BLaER1 treated with 17β-estradiol and CSF1 and Interleukin-3, amounts not matched to agents 10 nM and 100 nM (cell line): ENCODE measurements at regions not wholly inside any gene's neighbourhood (a gene's known extent, or its start where the extent isn't known, plus 50 kb on each side); places are given as distances from the start of the nearest gene placed in this dataset.

ENCODE experiments used
- H3K27ac ChIP-seq, 11 experiments: shearing (Covaris generic); formaldehyde crosslinking; 2 replicates each; pipeline ENCODE4 v1.8.1; 2022
- H3K27me3 ChIP-seq, 11 experiments: shearing (Covaris generic); formaldehyde crosslinking; 2 replicates each; pipeline ENCODE4 v1.8.1; 2022
- H3K36me3 ChIP-seq, 11 experiments: shearing (Covaris generic); formaldehyde crosslinking; 2 replicates each; pipeline ENCODE4 v1.8.1; 2022
- H3K4me1 ChIP-seq, 10 experiments: shearing (Covaris generic); formaldehyde crosslinking; 2 replicates each; pipeline ENCODE4 v1.8.1; 2022
- H3K4me2 ChIP-seq, 11 experiments: shearing (Covaris generic); formaldehyde crosslinking; 2 replicates each; pipeline ENCODE4 v1.8.1; 2022
- H3K4me3 ChIP-seq, 10 experiments: shearing (Covaris generic); formaldehyde crosslinking; 2 replicates each; pipeline ENCODE4 v1.8.1; 2022
- H3K9ac ChIP-seq, 11 experiments: shearing (Covaris generic); formaldehyde crosslinking; 2 replicates each; pipeline ENCODE4 v1.8.1; 2022
- H3K9me3 ChIP-seq, 11 experiments: shearing (Covaris generic); formaldehyde crosslinking; replicated peaks in 1 of 11; 2 replicates each; pipeline ENCODE4 v1.8.1; 2022
- H4K20me1 ChIP-seq, 11 experiments: shearing (Covaris generic); formaldehyde crosslinking; 2 replicates each; pipeline ENCODE4 v1.8.1; 2022
- Cebpa-rat ChIP-seq, 11 experiments: shearing (Covaris generic); IDR thresholded peaks; 2 replicates each; pipeline ENCODE4 v1.8.1; 2022

- H3K9ac ChIP-seq: no peak overlapping the region
- no peaks in the 10 kb centered on the region for H3K36me3 ChIP-seq
- no peaks in the 10 kb centered on the region for H4K20me1 ChIP-seq
- no peaks in the 10 kb centered on the region for H3K4me1 ChIP-seq
- no peak overlapping the region for H3K4me3 ChIP-seq
- no peaks in the 10 kb centered on the region for H3K27me3 ChIP-seq
- no peaks in the 10 kb centered on the region for H3K9me3 ChIP-seq
- no peak overlapping the region for H3K4me2 ChIP-seq
- H3K27ac ChIP-seq: no peak overlapping the region
- no peak for TF ChIP-seq Cebpa-rat (IDR thresholded peaks at IDR 0.05)
Observed at GRCh38 chr5:30092548-30092947, 1100.9 kb upstream of the CDH6 start.

- Histone ChIP-seq H3K9ac (no peak overlapping the region), H3K27me3 (no peaks in the 10 kb centered on the region), H3K27ac (no peak overlapping the region), H3K4me1 (no peaks in the 10 kb centered on the region), H3K4me2 (no peak overlapping the region), H3K36me3 (no peaks in the 10 kb centered on the region), H3K4me3 (no peak overlapping the region), H3K9me3 (no peaks in the 10 kb centered on the region), H4K20me1 (no peaks in the 10 kb centered on the region; a peak in 1 of 22 replicates)
- no peak for TF ChIP-seq Cebpa-rat (IDR thresholded peaks at IDR 0.05)
Observed at GRCh38 chr5:30069441-30070263, 1123.8 kb upstream of the CDH6 start.

- Histone ChIP-seq H3K4me1 (no peaks in the 10 kb centered on the region), H4K20me1 (no peaks in the 10 kb centered on the region), H3K27ac (no peak overlapping the region), H3K9ac (no peak overlapping the region), H3K4me3 (no peak overlapping the region), H3K27me3 (no peaks in the 10 kb centered on the region), H3K4me2 (no peak overlapping the region), H3K36me3 (no peaks in the 10 kb centered on the region), H3K9me3 (no peaks in the 10 kb centered on the region)
- no peak for TF ChIP-seq Cebpa-rat (IDR thresholded peaks at IDR 0.05)
Observed at GRCh38 chr5:30063503-30063902, 1130.0 kb upstream of the CDH6 start.

- no peak overlapping the region for H3K9ac ChIP-seq
- no peak for TF ChIP-seq Cebpa-rat (IDR thresholded peaks at IDR 0.05)
- H3K27me3 ChIP-seq: no peaks in the 10 kb centered on the region
- no peaks in the 10 kb centered on the region for H3K4me1 ChIP-seq
- H4K20me1 ChIP-seq: no peaks in the 10 kb centered on the region
- H3K4me2 ChIP-seq: no peak overlapping the region
- H3K9me3 ChIP-seq: no peaks in the 10 kb centered on the region
- H3K36me3 ChIP-seq: no peaks in the 10 kb centered on the region
- no peak overlapping the region for H3K27ac ChIP-seq
- no peak overlapping the region for H3K4me3 ChIP-seq
Observed at GRCh38 chr5:30051976-30052375, 1141.5 kb upstream of the CDH6 start.

- H3K36me3 ChIP-seq: no peaks in the 10 kb centered on the region
- no peaks in the 10 kb centered on the region for H3K4me1 ChIP-seq
- H3K4me3 ChIP-seq: no peak overlapping the region
- no peak for TF ChIP-seq Cebpa-rat (IDR thresholded peaks at IDR 0.05)
- H3K4me2 ChIP-seq: no peak overlapping the region
- no peak overlapping the region for H3K27ac ChIP-seq
- H3K27me3 ChIP-seq: no peaks in the 10 kb centered on the region
- H4K20me1 ChIP-seq: no peaks in the 10 kb centered on the region
- no peaks in the 10 kb centered on the region for H3K9me3 ChIP-seq
- H3K9ac ChIP-seq: no peak overlapping the region
Observed at GRCh38 chr5:30050056-30050815, 1143.2 kb upstream of the CDH6 start.

GRCh38 chr5:30042677-30043076 is 1150.8 kb upstream of the CDH6 start:
- H3K9me3 ChIP-seq: no peaks in the 10 kb centered on the region
- no peak overlapping the region for H3K4me3 ChIP-seq

GRCh38 chr5:30041831-30042385 is 1151.6 kb upstream of the CDH6 start:
- no peak overlapping the region for H3K4me2 ChIP-seq
- no peaks in the 10 kb centered on the region for H3K4me1 ChIP-seq
- no peaks in the 10 kb centered on the region for H3K9me3 ChIP-seq
- TF ChIP-seq Cebpa-rat (IDR thresholded peaks at IDR 0.05): no peak
- no peaks in the 10 kb centered on the region for H3K36me3 ChIP-seq
- H4K20me1 ChIP-seq: no peaks in the 10 kb centered on the region
- H3K4me3 ChIP-seq: no peak overlapping the region
- no peaks in the 10 kb centered on the region for H3K27me3 ChIP-seq
- no peak overlapping the region for H3K27ac ChIP-seq
- H3K9ac ChIP-seq: no peak overlapping the region

More at GRCh38 chr5:30042677-30043076, 1150.8 kb upstream of the CDH6 start:
- Histone ChIP-seq H4K20me1 (no peaks in the 10 kb centered on the region), H3K4me1 (no peaks in the 10 kb centered on the region), H3K27ac (no peak overlapping the region), H3K9ac (no peak overlapping the region), H3K27me3 (no peaks in the 10 kb centered on the region), H3K36me3 (no peaks in the 10 kb centered on the region), H3K4me2 (no peak overlapping the region)
- no peak for TF ChIP-seq Cebpa-rat (IDR thresholded peaks at IDR 0.05)

- Histone ChIP-seq H3K4me2 (no peak overlapping the region), H3K9me3 (no peaks in the 10 kb centered on the region), H4K20me1 (no peaks in the 10 kb centered on the region), H3K27me3 (no peaks in the 10 kb centered on the region), H3K4me1 (no peaks in the 10 kb centered on the region), H3K4me3 (no peak overlapping the region), H3K9ac (no peak overlapping the region), H3K36me3 (no peaks in the 10 kb centered on the region), H3K27ac (no peak overlapping the region)
- TF ChIP-seq Cebpa-rat (IDR thresholded peaks at IDR 0.05): no peak
Observed at GRCh38 chr5:30041291-30041690, 1152.2 kb upstream of the CDH6 start.

GRCh38 chr5:30040488-30041118 is 1152.9 kb upstream of the CDH6 start:
- Histone ChIP-seq H3K27ac (no peak overlapping the region), H3K4me2 (no peak overlapping the region), H3K9ac (no peak overlapping the region), H3K4me1 (no peaks in the 10 kb centered on the region), H3K9me3 (peaks cover 0 to 1% (median 0%) of the 10 kb centered on the region in 11 experiments; a peak in 2 of 22 replicates), H3K27me3 (no peaks in the 10 kb centered on the region), H3K4me3 (no peak overlapping the region), H4K20me1 (no peaks in the 10 kb centered on the region), H3K36me3 (no peaks in the 10 kb centered on the region)
- TF ChIP-seq Cebpa-rat (IDR thresholded peaks at IDR 0.05): no peak
